Ectodermal cell (in vitro differentiated cells): ENCODE measurements at regions not wholly inside any gene's neighbourhood (a gene's known extent, or its start where the extent isn't known, plus 50 kb on each side); places are given as distances from the start of the nearest gene placed in this dataset.

Experiments
- H3K27ac ChIP-seq: 2 replicates; pipeline ENCODE4 v1.7.0; 2013; ENCODE audit warnings: mild to moderate bottlenecking, low read depth, low read length; ENCODE audit not compliant: insufficient read depth, poor library complexity, severe bottlenecking
- H3K27me3 ChIP-seq: 2 replicates; pipeline ENCODE4 v1.7.0; 2013; ENCODE audit warnings: mild to moderate bottlenecking, low read length; ENCODE audit not compliant: insufficient read depth, control insufficient read depth, poor library complexity, severe bottlenecking
- H3K36me3 ChIP-seq: one replicate; pipeline ENCODE4 v1.7.0; 2013; ENCODE audit warnings: low read length; ENCODE audit not compliant: control insufficient read depth, insufficient read depth
- H3K4me1 ChIP-seq: one replicate; pipeline ENCODE4 v1.7.0; 2013; ENCODE audit warnings: low read length; ENCODE audit not compliant: control insufficient read depth, insufficient read depth
- H3K4me3 ChIP-seq: 2 replicates; pipeline ENCODE4 v1.7.0; 2013; ENCODE audit warnings: low read depth, low read length, control low read depth; ENCODE audit not compliant: insufficient read depth
- H3K9me3 ChIP-seq: 2 replicates; pipeline ENCODE4 v1.7.0; 2013; ENCODE audit warnings: mild to moderate bottlenecking, low read length, moderate library complexity; ENCODE audit not compliant: control insufficient read depth
- WGBS, 2 experiments: methylation state at CpG; one replicate each; pipeline ENCODE4 v1.1.7; 2013; ENCODE audit warnings: missing lambda C conversion rate in 2 of 2; 5-methylcytosine and 5-hydroxymethylcytosine counted together

DNA sequence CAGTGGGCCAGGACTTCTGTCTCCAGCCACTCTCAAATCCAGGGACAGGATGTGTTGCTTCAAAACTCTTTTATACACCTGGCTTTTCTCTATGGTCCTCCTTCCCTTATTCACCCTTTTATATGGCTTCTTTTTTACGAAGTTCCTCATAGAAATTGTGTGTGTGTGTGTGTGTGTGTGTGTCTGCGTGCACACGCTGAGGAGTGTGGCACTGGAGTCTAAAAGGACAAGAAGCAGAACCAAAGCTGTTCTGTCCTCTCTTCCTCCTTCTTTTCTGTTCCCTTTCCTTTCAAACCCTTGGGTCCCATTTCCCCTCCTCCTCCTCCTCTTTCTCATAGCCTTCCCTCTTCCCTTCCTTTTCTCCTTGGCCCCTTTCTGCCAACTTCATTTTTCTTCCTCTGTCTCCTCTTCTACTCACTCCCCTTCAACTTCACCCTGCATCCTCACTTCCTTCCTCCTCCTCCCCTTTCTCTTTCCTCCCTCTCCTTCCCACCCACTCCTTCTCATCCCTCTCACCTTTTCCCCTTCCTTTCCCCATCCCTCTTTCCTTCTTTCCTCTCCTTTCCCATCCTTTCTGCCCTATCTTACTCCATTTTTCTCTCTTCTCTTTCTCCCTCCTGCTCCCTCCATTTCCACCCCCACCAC, 360.5 kb downstream of the MID1IP1 start:
- no peak overlapping the region for H3K4me3 ChIP-seq
- H3K36me3 ChIP-seq, result no peaks in the 10 kb centered on the region
- 80% methylated on average over 1 of the region's 3 CpGs; no CpG with 5 or more reads in 1 of the 2 experiments for WGBS, 2 experiments
- H3K27me3 ChIP-seq, result peaks cover 12% of the 10 kb centered on the region
- no peaks in the 10 kb centered on the region for H3K4me1 ChIP-seq
- no peak overlapping the region for H3K27ac ChIP-seq
- no peaks in the 10 kb centered on the region for H3K9me3 ChIP-seq

DNA sequence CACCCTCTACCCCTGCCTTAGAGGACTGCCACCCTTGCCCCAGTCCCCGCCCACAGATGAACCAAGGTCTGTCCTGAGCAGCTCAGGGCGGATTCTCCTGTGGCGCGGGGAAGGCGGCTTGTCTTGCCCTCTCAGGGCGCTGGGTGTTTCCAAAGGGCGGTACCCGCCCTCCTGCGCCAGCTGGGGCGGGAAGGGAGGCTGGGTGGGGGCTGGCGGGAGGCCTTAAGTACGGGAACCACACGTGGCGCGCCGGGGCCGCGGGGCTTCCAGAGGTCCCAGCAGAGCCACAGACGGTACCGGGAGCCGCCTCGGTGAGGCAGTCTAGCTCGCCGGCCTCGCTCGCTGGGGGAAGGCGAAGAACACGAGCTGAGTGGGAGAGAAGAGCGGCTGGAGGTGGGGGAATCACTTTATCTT, 361.1 kb downstream of the MID1IP1 start:
- peaks cover 12% of the 10 kb centered on the region for H3K27me3 ChIP-seq
- no peaks in the 10 kb centered on the region for H3K4me1 ChIP-seq
- H3K27ac ChIP-seq, result no peak overlapping the region
- H3K9me3 ChIP-seq, result no peaks in the 10 kb centered on the region
- H3K4me3 ChIP-seq, result no peak overlapping the region
- 26 to 30% methylated on average over 21 to 26 of the region's 29 CpGs for WGBS, 2 experiments
- H3K36me3 ChIP-seq, result no peaks in the 10 kb centered on the region

DNA sequence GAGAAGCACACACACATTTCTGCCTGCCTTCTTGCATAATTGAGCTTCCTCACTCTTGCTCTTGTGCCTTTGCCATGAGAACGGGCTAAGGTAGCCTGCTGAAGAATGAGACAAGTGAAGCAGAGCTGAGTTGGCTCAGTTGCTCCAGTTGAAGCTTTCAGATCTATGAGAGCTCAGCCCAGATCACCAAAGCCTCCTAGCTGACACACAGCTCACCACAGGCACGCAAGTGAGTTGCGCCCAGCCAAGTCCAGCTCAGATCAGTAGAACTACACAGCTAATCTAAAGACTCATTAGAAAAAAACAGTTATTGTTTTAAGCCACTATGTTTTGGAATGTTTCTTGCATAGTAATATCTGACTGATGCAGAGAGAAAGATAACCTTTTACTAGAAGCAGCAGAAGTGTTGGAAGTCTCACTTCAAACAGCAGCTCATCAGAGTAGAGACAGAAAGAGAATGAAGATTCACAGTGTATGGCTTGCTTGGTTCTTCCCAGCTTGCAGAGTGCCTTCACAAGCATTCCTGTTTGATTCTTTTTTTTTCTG, 362.4 kb downstream of the MID1IP1 start:
- Histone ChIP-seq H3K4me1 (no peaks in the 10 kb centered on the region), H3K4me3 (no peak overlapping the region), H3K27ac (no peak overlapping the region), H3K9me3 (no peaks in the 10 kb centered on the region), H3K27me3 (peaks cover 12% of the 10 kb centered on the region), H3K36me3 (no peaks in the 10 kb centered on the region)
- WGBS, 2 experiments, result 96 to 100% methylated on average over 3 of the region's 3 CpGs

DNA sequence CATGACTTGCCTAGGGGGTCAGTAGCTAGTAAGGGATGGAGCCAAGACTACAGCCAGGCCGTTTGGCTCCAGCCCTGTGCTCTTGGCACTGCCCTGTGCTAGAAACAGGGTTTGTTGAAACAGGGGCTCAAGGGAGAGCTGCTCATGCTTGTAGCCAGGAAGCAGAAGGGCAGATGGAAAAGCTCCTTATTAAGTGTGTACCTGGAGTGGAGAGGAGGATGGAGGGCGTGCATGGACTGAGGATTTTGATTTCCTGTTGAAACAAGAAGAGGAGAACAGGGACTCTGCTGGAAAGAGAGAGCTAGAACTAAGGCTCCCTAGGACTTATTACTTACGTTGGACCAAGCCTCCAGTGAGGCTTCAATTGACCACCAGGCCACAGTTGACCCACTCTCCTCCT, 363.0 kb downstream of the MID1IP1 start:
- Histone ChIP-seq H3K36me3 (no peaks in the 10 kb centered on the region), H3K27ac (no peak overlapping the region), H3K27me3 (peaks cover 12% of the 10 kb centered on the region), H3K9me3 (no peaks in the 10 kb centered on the region), H3K4me3 (no peak overlapping the region), H3K4me1 (no peaks in the 10 kb centered on the region)
- whole genome bisulfite sequencing, 2 experiments, result 90 to 97% methylated on average over 3 of the region's 3 CpGs

DNA sequence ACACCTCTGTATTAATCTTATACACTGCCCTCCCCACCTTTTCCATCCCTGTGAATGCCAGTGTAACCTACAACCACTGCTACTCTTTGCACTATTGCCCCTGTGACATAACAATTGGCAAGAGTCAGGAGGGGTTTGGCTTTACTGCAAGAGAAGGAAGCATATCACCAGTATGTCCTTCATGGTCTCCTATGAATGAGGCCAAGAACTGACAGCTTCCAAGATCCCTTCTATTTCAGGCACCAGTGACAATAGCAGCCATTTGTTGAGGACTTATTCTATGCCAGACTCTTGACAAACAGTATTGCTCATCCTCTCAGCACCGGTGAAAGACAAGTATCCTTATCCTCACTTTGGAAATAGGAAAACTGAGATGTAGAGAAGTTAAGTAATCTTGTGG, 363.9 kb downstream of the MID1IP1 start:
- peaks cover 12% of the 10 kb centered on the region for H3K27me3 ChIP-seq
- H3K4me1 ChIP-seq, result no peaks in the 10 kb centered on the region
- no peak overlapping the region for H3K4me3 ChIP-seq
- whole genome bisulfite sequencing, 2 experiments, result 100% methylated on average over 1 of the region's 1 CpG; no CpG with 5 or more reads in 1 of the 2 experiments
- no peak overlapping the region for H3K27ac ChIP-seq
- H3K9me3 ChIP-seq, result no peaks in the 10 kb centered on the region
- H3K36me3 ChIP-seq, result no peaks in the 10 kb centered on the region

- Histone ChIP-seq H3K36me3 (no peaks in the 10 kb centered on the region), H3K4me3 (no peak overlapping the region), H3K27ac (no peak overlapping the region), H3K4me1 (no peaks in the 10 kb centered on the region), H3K27me3 (peaks cover 12% of the 10 kb centered on the region), H3K9me3 (no peaks in the 10 kb centered on the region)
- WGBS, 2 experiments, result 91 to 99% methylated on average over 4 of the region's 4 CpGs
Measured at GRCh38 chrX:39165773-39166172, 364.5 kb downstream of the MID1IP1 start.

- Histone ChIP-seq H3K9me3 (no peaks in the 10 kb centered on the region), H3K27me3 (peaks cover 2% of the 10 kb centered on the region)
- 81 to 90% methylated on average over 4 to 5 of the region's 5 CpGs for WGBS, 2 experiments
Measured at GRCh38 chrX:39167791-39168190, 366.5 kb downstream of the MID1IP1 start.

DNA sequence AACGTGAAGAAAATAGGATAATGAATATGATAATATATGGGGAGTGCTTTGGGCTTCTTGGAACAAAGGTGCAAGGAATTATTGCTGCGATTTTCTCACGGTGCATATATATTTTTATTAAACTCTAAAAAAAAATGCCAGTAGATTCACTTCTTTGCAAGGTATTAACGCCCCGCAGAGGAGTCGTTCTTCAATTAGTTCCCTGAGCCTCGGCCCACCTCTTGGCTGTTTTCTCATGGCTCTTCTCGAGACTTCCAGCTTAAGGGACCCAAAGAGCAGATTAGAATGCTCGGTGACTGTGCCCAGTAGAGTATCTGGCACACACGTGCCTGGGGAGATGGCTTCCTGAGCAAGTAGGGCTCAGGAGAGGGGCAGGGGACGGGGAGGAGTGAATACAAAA, 367.4 kb downstream of the MID1IP1 start:
- Histone ChIP-seq H3K36me3 (no peaks in the 10 kb centered on the region), H3K4me3 (no peak overlapping the region), H3K27me3 (no peaks in the 10 kb centered on the region), H3K9me3 (no peaks in the 10 kb centered on the region), H3K27ac (no peak overlapping the region), H3K4me1 (no peaks in the 10 kb centered on the region)
- 89 to 97% methylated on average over 10 to 11 of the region's 11 CpGs for WGBS, 2 experiments

More at GRCh38 chrX:39167791-39168190, 366.5 kb downstream of the MID1IP1 start:
- no peaks in the 10 kb centered on the region for H3K36me3 ChIP-seq
- H3K27ac ChIP-seq, result no peak overlapping the region
- no peaks in the 10 kb centered on the region for H3K4me1 ChIP-seq
- H3K4me3 ChIP-seq, result no peak overlapping the region

DNA sequence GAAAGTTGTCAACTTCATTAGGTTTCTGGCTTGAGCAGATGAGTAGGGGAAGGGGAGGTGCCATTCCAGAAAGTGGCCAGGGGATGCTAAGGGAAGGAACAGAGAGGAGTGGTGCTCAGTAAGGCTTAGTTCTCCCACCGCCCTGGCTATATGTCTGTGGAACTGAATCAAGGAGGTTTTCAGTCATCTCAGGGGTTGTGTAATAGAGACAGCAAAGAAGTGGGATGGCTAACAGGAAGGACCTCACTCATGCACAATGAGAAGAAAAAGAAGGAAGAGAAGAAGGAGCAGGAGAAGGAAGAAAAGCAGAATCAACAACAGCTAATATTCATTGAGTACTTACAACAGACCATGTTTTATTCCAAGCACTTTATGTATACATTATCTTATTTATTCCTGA, 368.7 kb downstream of the MID1IP1 start:
- Histone ChIP-seq H3K36me3 (no peaks in the 10 kb centered on the region), H3K27ac (no peak overlapping the region), H3K9me3 (no peaks in the 10 kb centered on the region), H3K4me3 (no peak overlapping the region), H3K27me3 (no peaks in the 10 kb centered on the region), H3K4me1 (no peaks in the 10 kb centered on the region)
- 90 to 100% methylated on average over 1 of the region's 1 CpG for WGBS, 2 experiments

GRCh38 chrX:39170464-39170863, 369.2 kb downstream of the MID1IP1 start:
- H3K27ac ChIP-seq, result no peak overlapping the region
- H3K27me3 ChIP-seq, result no peaks in the 10 kb centered on the region
- H3K9me3 ChIP-seq, result no peaks in the 10 kb centered on the region
- H3K4me3 ChIP-seq, result no peak overlapping the region
- H3K36me3 ChIP-seq, result no peaks in the 10 kb centered on the region
- WGBS, 2 experiments, result 89 to 92% methylated on average over 3 of the region's 3 CpGs
- no peaks in the 10 kb centered on the region for H3K4me1 ChIP-seq
